ENCODE measurements at regions not wholly inside any gene's neighbourhood (a gene's known extent, or its start where the extent isn't known, plus 50 kb on each side); places are given as distances from the start of the nearest gene placed in this dataset.
A peak's percentile ranks its signal among the peaks of the same experiment; 100 is the strongest.

DNA sequence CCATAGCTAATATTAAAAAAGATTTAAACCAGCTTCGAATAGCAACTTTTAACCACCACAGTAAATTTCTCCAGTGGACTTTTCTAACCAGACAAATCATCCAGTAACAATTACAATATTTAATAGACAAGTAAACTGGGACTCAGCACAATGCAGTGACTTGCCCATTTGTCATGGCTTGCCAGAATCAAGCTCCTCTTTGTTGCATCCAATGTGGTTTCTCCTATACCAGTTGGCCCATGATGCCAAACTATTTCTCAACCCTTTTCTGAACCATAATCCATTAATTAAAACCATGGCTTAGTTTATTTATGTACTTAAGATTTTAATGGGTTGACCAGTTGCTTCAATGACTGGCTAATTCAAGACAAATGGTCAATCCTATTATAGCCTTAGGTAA lies 64.4 kb downstream of the DIO2 start:
- DNase-seq: no peak

DNA sequence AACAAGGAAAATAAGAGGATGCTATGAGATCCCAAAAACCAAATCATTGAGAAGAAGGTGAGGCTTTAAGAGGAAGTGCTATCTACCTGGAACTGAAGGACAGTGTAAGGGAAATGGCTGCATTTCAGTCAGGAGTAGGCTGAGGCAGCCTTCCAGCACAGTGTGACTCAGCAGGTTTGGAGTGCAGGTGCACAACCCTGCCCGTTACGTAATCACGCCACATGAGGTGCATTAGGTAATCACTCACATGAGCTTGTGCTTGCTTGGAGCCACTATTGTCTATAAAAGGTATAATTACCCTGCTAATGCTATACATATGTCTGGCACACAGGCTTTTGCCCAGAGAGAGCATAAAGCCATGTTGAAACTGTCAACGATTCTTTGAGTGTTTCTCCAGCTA lies 74.9 kb downstream of the DIO2 start:
- peak; percentile 4 for DNase-seq

DNA sequence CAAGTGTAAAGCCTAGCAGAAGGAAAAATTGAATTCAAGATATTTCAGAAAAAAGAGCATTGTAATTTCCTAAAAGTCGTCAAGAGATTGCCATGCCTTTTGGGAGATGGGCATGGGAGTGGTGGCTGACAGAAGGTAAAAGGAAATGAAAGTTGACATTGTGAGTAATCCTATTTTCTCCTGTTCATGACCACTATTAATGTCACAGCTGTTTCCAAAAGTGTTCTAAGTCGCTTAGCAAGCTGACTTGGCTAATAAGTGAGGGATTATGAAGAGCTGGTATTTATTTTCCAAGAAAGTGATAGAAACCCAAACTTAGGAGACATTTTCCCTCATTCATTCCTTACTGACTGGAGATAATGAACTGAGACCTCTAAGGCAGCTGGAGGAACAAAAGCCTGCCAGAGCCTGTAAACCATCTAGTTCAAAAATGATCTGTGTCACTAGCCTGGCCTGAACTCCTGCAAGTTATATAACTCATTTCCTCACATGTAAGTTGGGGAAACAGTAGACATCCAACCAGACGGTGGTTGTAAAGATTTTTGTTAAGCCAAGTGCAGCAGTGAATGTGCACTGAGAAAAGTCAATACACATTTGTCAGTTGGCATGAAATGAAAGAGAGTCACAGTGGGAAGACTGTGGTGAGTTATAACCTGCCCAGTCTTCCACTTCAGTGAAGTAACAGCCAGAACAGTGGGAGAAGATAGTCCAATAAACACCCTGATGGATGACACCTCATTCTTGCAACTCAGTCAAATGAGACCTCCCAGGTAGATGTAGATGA lies 75.8 kb downstream of the DIO2 start:
- DNase-seq: no peak

DNA sequence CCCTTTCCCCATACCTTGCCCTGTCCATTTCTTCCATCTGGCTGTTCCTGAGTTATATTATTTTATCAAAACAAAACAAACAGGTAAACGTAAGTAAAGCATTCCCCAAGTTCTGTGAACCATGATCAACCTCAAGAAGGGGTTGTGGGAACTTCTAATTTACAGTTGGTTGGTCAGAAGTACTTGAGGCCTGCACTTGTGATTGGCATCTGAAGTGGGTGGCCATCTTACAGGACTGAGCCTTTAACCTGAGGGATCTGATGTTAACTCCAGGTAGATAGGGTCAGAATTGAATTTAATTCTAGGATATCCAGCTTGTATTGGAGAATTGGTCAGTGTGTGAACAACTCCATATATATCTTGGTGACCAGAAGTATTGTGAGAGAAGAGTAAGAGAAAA lies 77.0 kb downstream of the DIO2 start:
- no peak for DNase-seq

DNA sequence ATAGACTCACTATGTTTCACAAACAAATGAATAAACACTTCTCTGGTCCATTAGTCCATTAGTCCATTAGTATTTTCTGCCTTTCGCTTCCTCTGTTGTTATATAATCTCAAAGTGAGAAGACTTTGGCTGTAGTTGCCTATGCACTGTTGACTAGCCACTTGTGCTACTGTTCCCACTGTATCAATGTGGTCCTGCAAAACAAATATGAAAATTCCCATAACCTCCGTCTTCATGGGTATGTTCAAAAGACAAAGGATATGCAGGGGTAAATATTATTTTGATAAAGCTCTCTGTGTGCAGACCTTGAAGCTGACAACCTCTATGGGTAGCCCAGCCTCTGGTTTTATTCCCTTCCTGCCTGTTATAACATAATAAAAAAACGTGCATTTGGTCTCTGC lies 77.8 kb downstream of the DIO2 start:
- DNase-seq: no peak

DNA sequence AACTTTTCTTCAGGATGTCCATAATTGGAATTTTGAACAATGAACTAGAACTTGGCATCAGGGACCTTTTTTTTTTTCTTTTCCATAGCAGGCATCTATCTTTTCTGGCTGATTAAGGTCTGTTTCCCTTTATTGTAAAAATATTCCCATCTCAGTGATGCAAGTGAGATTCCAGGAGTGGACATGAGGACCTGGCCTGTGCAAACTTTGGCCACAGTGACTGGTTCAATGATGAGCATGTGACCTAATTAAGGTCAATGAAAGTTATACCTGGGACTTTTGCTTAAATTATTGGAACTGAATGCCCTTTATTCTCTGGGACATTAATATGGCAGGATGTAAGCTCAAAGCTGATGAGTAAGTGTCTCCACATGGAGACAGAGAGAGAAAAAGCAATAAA lies 83.8 kb downstream of the DIO2 start:
- DNase-seq: no peak

DNA sequence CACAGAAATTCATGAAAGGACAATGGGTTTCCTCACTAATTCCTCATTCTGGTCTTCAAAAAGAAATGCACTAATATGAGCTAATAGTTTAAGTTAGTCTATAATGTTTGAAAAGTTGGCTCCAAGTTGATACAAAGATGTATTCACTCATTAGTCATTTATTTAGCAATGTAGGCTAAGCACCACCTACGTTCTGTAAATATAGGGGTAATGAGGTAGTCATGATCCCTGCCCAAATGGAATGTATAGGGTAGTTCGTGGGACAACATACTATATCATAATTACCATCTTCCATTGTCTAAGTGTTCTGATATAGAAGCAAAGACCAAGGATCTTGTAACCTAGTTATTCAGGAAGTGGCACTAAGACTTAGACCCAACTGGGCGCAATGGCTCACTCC lies 86.5 kb downstream of the DIO2 start:
- no peak for DNase-seq

DNA sequence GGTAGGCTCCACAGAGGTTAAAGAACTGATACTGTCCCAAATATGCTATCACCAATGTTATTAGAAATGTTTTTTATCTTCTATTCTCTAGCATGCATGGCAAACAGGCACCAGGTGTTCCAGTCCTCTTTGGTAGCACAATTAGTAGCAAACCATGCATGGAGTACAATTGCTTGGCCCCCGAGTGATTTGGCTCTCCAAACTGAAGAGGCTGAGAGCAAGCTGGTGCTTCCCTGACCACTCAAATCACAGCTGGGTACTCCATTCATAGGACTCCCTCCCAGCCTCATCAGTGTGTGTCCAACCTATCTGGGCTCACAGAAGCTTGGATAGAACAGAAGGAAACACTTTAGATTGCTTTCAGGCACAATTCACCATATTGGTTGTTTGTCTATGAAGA lies 93.4 kb downstream of the DIO2 start:
- DNase-seq: no peak

DNA sequence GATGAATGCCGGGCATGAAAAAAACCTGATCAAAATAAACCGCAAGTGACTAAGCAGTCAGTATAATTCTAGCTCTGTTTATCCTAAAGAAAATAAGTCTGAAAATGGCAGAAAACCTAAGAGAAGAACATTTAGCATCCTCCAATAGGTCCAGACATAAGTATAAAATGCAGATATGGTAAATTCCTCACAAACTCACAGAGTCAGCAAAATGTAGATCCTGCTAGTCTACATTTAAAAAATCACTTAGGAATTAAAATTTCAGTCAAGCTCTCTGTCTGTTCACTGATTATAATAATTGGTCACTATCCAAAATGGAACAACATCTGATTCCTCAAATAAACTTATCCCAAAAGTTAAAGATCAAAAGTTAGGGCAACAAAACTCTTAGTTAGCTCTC lies 95.1 kb downstream of the DIO2 start:
- DNase-seq: no peak

DNA sequence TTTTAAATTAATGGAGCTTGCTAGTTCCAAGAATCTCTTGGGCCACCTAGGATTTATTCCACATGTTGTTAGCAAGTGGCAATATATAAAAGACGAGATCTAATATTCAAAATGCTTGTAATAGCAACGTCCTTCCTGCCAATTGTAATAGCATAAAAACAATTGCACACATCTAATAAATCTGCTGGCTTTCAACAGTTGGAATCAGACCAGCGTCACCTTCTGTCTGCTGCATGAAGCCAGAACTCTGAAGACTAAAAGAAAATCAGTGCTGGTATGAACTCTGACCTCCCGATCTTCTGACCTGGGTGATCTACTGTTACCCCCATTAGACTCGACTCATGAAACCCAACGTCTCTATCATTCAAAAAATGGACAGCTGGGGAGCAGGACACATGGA lies 100.6 kb downstream of the DIO2 start:
- DNase-seq: no peak

DNA sequence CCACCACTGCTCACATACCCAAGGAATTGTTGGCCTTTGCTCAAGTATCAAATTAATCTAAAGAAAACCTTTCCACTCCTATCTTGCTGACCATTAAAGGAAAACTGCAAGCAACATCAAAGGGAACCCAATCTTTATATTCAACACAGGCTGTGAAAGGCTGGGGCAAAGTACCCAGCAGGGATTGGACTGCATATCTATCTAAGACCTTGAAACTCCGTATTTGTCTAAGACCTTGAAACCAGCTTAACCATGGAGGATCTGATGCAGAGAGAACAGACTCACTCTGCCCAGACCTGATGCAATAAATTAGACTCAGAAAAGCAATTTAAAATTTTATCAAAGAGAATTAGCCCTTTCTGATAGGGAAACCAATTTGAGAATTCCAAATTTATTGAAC lies 102.2 kb downstream of the DIO2 start:
- no peak for DNase-seq

DNA sequence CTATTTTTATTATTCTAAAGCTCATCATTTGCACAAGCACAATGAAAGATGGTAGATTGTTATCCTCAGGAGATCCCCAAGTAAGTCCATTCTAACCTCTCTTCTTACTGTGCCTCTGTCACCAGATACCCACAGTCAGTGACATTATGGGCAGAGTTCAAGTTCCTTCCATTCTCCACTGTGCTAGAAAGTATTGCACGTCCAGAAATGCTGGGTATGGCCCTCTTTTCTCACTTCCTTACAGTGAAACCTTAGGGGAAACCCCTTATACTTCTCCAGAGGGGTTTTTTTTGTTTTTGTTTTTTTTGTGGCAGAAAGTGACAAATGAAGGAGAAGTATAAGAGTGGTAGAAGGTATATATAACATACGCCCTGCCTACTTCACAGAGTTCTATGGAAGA lies 102.9 kb downstream of the DIO2 start:
- DNase-seq: no peak

DNA sequence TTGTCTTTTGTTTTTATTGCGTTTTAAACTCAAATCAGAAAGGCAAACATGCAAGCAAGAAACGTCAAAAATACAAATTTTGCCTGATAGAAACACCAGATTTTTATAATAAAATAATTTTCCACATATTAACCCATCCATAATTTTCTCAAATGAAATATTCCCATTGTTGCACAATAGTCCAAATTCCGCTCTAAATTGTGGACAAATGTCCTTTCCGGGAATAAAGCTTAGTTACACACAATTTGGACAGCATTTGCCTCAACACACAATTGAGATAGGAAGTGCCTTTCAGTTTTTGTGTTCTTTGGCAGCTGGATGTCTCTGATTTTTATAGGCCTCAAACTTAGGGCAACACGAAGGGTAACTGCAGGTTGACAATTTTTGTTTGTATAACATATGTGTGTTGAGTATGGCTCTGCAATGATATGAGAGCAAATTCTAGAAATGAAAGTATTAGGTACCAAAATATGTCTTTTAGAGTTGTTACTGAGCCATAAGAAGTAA lies 105.8 kb downstream of the DIO2 start:
- DNase-seq: no peak

DNA sequence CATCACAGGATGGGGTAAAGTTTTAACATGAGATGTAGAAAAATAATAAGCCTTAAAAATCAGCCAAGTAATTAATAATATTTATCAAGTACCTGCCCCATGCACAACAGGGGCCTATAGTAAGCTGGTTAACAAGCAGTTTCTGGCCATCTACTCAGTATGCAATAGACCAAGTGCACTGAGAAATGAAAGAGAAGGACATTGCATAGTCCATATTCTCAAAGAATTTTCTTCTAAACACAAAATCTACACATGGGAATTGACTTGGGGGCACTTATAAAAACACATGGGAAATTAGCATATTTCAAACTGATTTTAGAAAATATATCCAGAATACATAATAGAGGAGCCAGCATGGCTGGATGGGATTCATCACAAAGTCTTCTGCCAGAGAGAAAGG lies 109.5 kb downstream of the DIO2 start:
- DNase-seq: no peak

DNA sequence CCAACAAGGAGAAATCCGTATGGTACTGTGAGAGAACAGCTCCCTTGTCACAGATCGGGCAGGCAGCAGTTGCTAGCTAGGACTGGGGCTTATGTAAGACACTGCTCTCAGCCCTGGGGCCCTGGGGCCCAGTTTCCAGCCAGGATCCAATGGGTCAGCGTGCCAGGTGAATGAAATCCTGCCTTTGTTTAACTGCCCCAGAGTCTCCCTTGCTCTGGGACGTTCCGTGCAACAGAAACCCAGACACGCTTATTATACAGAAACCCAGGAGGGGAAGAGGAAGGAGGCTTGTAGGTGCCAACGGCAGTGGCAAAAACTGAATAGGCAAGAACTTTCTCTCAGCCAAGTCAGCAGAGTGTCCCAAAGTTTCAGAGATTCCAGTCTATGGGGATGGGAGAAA lies 110.6 kb downstream of the DIO2 start:
- no peak for DNase-seq

DNA sequence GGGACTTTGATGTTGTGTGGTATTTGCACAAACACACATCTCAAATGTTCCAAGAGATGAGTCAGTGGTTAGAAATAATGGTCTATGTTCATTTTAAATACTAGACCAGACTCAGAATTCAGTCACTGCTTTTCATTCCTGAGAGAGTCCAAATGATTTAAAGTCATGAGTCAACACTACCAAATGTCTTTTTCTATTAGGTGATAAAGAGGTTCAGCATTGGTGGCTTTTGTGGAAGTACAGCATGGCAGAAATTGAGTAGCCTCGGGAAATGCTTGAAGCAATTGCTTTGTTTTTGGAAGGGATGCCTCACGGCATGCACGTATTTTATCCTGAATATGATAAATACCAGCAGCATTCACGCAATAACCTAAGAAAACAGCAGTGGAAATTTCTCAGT lies 115.7 kb downstream of the DIO2 start:
- no peak for DNase-seq

DNA sequence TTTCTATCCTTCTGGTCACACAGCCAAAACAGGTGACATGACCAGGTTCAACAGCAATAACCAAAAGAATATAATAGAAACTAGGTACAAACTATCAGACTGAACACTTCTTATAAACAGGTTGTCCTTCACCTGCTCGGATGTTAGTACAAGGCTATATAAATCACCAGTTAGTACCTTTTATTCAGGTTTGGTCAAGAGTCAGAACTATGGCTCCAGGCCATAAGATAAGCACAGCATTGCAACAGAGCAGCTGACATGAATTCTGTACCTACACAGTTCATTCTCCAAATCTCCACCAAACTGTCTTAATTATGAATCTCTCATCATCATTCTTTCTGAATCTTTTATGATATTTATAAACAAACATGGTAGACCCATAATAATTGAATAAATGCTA lies 123.9 kb downstream of the DIO2 start:
- DNase-seq: no peak

DNA sequence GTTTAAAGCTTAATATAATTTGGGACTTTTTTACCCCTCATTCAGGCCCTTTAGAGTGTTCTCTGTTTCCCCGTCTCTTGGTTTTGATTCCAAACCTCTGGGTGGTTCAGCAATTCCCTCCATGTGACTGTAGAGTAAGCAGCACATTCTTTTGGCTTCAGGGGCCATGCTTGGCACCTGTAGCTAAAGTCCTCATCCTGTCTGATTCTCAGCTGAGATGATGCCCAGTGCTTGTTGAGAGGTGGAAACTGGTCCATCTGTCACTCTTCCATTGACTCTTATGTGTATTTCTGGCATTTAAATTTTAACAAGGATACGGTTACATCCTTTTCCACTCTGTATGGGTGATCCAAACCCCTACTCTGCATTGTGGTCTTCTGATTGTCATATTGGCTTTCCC lies 127.1 kb downstream of the DIO2 start:
- DNase-seq: no peak

DNA sequence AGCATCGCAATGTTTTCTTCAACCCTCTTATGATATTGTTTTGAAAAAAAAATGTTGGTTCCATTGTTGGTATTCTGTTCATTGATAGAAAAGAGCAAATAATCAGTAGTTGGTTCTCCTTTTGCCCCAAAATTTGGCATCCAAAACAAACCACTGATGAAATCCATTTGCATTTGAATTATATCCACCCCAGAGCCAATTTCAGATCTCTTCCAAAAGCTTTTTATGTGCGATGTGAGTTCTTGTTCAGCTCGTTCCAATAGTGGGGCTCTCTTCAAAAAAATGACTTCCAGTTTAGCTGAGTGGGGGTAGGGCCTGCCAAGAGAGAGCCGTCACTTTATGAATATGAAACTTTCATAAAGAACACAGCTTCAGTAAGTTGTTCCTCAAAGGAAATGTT lies 130.7 kb downstream of the DIO2 start:
- DNase-seq: no peak

DNA sequence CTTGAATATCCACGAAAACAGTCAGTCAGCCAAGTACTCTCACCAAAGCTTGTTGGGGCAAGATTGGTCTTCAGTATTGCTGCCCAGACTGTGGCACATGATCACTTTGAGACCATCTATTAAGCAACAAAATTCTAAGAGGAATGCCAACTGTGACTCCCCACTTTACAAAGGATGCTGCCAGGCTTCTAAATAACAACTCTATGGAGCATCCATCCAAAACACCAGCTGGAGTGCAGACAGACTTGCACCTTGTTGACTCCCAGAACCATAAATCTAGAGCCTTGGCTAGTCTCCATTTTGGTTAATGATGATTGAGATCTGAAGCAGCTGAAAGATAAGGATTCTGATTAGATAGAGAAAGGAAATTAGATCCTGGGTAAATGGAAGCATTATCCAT lies 132.8 kb downstream of the DIO2 start:
- no peak for DNase-seq

DNA sequence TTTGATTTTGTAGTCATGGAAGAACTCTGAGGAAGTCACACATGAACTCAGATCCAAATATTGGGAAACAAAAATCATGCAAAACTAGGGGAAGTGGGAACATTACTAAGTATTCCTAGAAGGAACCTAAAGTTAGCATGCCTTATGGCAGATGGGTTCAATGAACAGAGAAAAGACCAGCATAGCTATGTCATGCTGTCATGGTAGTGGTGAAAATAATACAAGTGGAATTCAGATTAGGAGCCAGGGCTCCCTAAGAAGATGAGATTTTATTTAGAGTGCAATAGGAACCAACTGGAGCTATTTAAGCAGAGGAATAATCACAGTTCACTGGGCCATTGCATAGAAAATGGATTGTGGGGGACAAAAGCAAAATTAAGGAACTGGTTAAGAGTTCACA lies 134.0 kb downstream of the DIO2 start:
- DNase-seq: no peak

DNA sequence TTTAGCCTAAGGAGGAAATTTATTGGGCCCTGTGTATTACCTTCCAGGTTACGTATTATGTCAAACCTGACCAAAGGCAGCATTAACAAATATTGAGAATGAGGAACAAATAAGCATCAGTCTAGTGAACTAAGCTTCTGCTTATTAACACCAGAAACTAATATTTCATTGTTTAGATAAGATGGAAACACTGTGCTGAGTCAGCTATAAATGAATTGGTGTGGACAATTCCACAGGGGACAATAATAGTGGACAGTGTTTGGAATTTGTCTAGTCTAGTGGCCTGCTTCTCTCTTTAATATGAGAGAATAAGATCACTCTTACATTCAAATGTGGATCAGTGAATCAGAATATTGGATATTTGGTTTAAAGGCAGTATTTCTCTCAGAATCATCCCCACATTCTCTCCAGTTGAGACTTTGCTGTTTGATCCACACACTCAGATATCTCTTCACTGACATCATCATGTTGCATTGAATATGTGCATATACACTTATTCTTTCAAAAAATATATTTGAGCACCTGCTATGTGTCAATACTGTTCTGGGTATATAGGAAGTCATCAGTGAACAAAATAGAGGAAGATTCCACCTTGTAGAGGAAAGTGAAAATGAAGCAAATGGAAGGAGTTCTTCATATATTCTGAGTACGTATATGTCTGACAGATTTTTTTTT lies 136.3 kb downstream of the DIO2 start:
- DNase-seq: no peak

DNA sequence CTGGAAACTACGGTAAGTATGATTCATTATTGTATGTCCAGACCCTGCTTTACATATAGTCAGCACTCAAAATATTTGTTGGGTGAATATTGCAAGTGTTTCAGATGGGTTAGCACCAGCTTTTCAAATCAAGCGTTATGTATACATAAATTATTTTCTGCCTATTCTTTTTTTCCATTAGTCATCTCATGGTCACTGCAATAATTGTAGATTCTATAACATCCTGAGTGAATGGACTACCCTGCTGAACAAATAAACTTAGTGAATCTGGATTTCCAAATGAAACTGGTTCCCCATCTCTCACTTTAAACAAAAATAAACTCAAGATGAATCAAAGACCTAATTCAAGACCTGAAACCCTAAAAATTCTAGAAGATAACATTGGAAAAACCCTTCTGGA lies 152.3 kb downstream of the DIO2 start:
- no peak for DNase-seq

DNA sequence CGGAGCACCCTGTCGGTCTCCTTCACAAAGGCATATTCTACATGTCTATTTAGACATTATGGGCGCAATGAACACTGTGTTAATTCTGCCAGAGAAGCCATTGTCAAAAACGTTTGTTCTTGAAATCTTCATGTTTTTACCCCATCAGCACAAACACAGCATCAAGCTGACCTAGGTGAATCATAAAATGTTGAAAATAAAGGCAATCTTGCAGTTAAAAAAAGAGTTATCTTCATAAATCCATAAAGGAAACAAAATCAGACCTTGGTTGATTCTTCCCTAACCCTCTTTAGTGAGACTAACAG lies 154.9 kb downstream of the DIO2 start:
- no peak for DNase-seq
